ENCODE measurements at regions not wholly inside any gene's neighbourhood (a gene's known extent, or its start where the extent isn't known, plus 50 kb on each side); places are given as distances from the start of the nearest gene placed in this dataset.

GRCh38 chr18:22277758-22278157 is 108.4 kb downstream of the GATA6 start:
- Histone ChIP-seq H3K4me1 (peaks cover 0 to 50% (median 11%) of the 10 kb centered on the region in 12 donors), H3K27me3 (no peaks in the 10 kb centered on the region), H3K4me3 (no peak overlapping the region), H3K9me3 (peaks cover 0 to 5% (median 0%) of the 10 kb centered on the region in 12 donors), H3K27ac (peak overlapping the region; percentile 66 to 95 (median 89)), H3K36me3 (no peaks in the 10 kb centered on the region)
- TF ChIP-seq POLR2A (IDR thresholded peaks at IDR 0.05) (peak in 1 of 2 donors; percentile 44), CTCF (IDR thresholded peaks at IDR 0.05) (no peak)
- DNase-seq (peak; percentile 78 to 91 (median 84)), ATAC-seq (peak; percentile 86 to 89 (median 88))
- intact Hi-C loops (cut with DNase I): loop anchor here in 8 of 10 donors (2.0 to 10.0 kb wide), 8 partner anchors 67 to 427 kb away; no protein-coding TSS in a partner anchor
- 41 to 77% (median 51%) methylated on average over 12 of the region's 12 CpGs for WGBS, 4 donors

GRCh38 chr18:22276334-22276713 is 106.9 kb downstream of the GATA6 start:
- intact Hi-C loops (cut with DNase I): loop anchor here in 8 of 10 donors (2.0 to 10.0 kb wide), 7 partner anchors 68 to 428 kb away; no protein-coding TSS in a partner anchor
- ATAC-seq: peak; percentile 40 to 69 (median 42)
- H3K9me3 ChIP-seq: peaks cover 0 to 5% (median 0%) of the 10 kb centered on the region in 12 donors
- no peaks in the 10 kb centered on the region for H3K36me3 ChIP-seq
- no peaks in the 10 kb centered on the region for H3K27me3 ChIP-seq
- peak overlapping the region; percentile 62 to 95 (median 89) for H3K27ac ChIP-seq
- no peak overlapping the region for H3K4me3 ChIP-seq
- H3K4me1 ChIP-seq: peaks cover 0 to 52% (median 11%) of the 10 kb centered on the region in 12 donors
- TF ChIP-seq POLR2A (IDR thresholded peaks at IDR 0.05): no peak
- TF ChIP-seq CTCF (IDR thresholded peaks at IDR 0.05): no peak
- DNase-seq: peak in 2 of 5 donors; percentile 33 to 67
- 54 to 82% (median 65%) methylated on average over 7 of the region's 7 CpGs for WGBS, 4 donors

GRCh38 chr18:22275706-22276333 is 106.4 kb downstream of the GATA6 start:
- Histone ChIP-seq H3K4me1 (peaks cover 0 to 52% (median 11%) of the 10 kb centered on the region in 12 donors), H3K36me3 (no peaks in the 10 kb centered on the region), H3K27ac (peak overlapping the region; percentile 62 to 95 (median 89)), H3K9me3 (peaks cover 0 to 5% (median 0%) of the 10 kb centered on the region in 12 donors), H3K4me3 (no peak overlapping the region), H3K27me3 (no peaks in the 10 kb centered on the region)
- peak in 3 of 5 donors; percentile 39 to 65 (median 48) for DNase-seq
- peak; percentile 17 to 70 (median 56) for ATAC-seq
- WGBS, 4 donors: 31 to 52% (median 38%) methylated on average over 10 to 11 of the region's 11 CpGs
- no peak for TF ChIP-seq CTCF (IDR thresholded peaks at IDR 0.05)
- TF ChIP-seq POLR2A (IDR thresholded peaks at IDR 0.05): no peak
- intact Hi-C loops (cut with DNase I): loop anchor here in 8 of 10 donors (2.0 to 10.0 kb wide), 7 partner anchors 69 to 429 kb away; no protein-coding TSS in a partner anchor

Data from heart left ventricle (tissue), 16 donors.